Ovary (tissue), 7 donors: ENCODE measurements at regions not wholly inside any gene's neighbourhood (a gene's known extent, or its start where the extent isn't known, plus 50 kb on each side); places are given as distances from the start of the nearest gene placed in this dataset.

ENCODE experiments used
- DNase-seq, 5 donors: peaks; one replicate each; pipeline ENCODE4 v3.0.0-alpha.2; 2019 to 2020
- H3K27ac ChIP-seq, 2 donors: fragments of 200-600 bp; one replicate each; pipeline versions ENCODE4 v1.5.1 to v1.8.0; 2019 to 2022
- H3K27me3 ChIP-seq: fragments of 200-600 bp; one replicate; pipeline ENCODE4 v1.8.0; 2022
- H3K36me3 ChIP-seq: fragments of 200-600 bp; sonication (generic); one replicate; pipeline ENCODE4 v1.5.1; 2019
- H3K4me1 ChIP-seq: one replicate; pipeline ENCODE4 v1.8.1; 2013; ENCODE audit warnings: mild to moderate bottlenecking, moderate library complexity; ENCODE audit not compliant: insufficient read depth
- H3K4me3 ChIP-seq: fragments of 200-600 bp; sonication (generic); one replicate; pipeline ENCODE4 v1.5.1; 2017
- H3K9me3 ChIP-seq, 2 donors: fragments of 200-600 bp in 1 of 2; sonication (generic) in 1 of 2; one replicate each; pipeline versions ENCODE4 v1.5.1 to v1.8.1; 2013 to 2019; ENCODE audit warnings: mild to moderate bottlenecking in 1 of 2, moderate library complexity in 1 of 2
- CTCF ChIP-seq, 3 donors: fragments of 450-650 bp in 2 of 3; fragments of 200-600 bp in 1 of 3; IDR thresholded peaks; one replicate each; pipeline versions ENCODE4 v1.5.1 to v1.8.0; 2016 to 2022; ENCODE audit warnings: antibody characterized with exemption in 3 of 3, mild to moderate bottlenecking in 1 of 3
- EP300 ChIP-seq: sonication (generic); formaldehyde crosslinking; IDR thresholded peaks from one replicate; pipeline ENCODE4 v1.6.1; 2017; ENCODE audit warnings: antibody characterized with exemption
- POLR2A ChIP-seq: fragments of 450-650 bp; IDR thresholded peaks from one replicate; pipeline ENCODE4 v1.6.1; 2017; ENCODE audit warnings: antibody characterized with exemption, mild to moderate bottlenecking, moderate library complexity
- WGBS, 3 donors: extraction: QIAGEN DNeasy Blood & Tissue Kit in 1 of 3; methylation state at CpG; one replicate each; pipeline versions ENCODE4 v1.1.5 to v1.1.7; 2013 to 2017; 5-methylcytosine and 5-hydroxymethylcytosine counted together
- intact Hi-C, 4 donors: fragments of 100-400 bp; cut with DNase I; formaldehyde crosslinking; loops; one replicate each; pipeline versions ENCODE4 v1.11.0 to v1.15.1; 2022 to 2023
- donor health status: DM: no; HTN: no; CAD: no; lungs with moderate emphysema.
- donor health status: DM: no; HTN: no; CAD: no.
- donor health status: Bipolar disorder and iron deficiency.
- donor health status: DM: no; HTN: no; CAD: no.
- donor health status: DM: yes; HTN: yes; CAD: no.

GRCh38 chr3:159846255-159846654 lies 142.4 kb upstream of the IL12A start:
- no peak for DNase-seq
- Histone ChIP-seq H3K27me3 (no peaks in the 10 kb centered on the region), H3K9me3 (no peaks in the 10 kb centered on the region), H3K36me3 (no peaks in the 10 kb centered on the region), H3K4me1 (no peaks in the 10 kb centered on the region), H3K27ac (no peak overlapping the region), H3K4me3 (no peak overlapping the region)
- intact Hi-C loops = no loop called here
- TF ChIP-seq EP300 = no peak
- no peak for TF ChIP-seq POLR2A
- TF ChIP-seq CTCF (IDR thresholded peaks at IDR 0.05) = no peak
- 61 to 78% (median 71%) methylated on average over 1 of the region's 1 CpG for WGBS, 3 donors

- TF ChIP-seq CTCF (IDR thresholded peaks at IDR 0.05) (no peak), POLR2A (no peak), EP300 (no peak)
- no peaks in the 10 kb centered on the region for H3K9me3 ChIP-seq
- intact Hi-C loops = no loop called here
- no peak for DNase-seq
- no peaks in the 10 kb centered on the region for H3K4me1 ChIP-seq
- no peaks in the 10 kb centered on the region for H3K36me3 ChIP-seq
- no peak overlapping the region for H3K4me3 ChIP-seq
- H3K27ac ChIP-seq = no peak overlapping the region
- 60 to 74% (median 74%) methylated on average over 3 of the region's 3 CpGs for WGBS, 3 donors
- H3K27me3 ChIP-seq = no peaks in the 10 kb centered on the region
Measured at GRCh38 chr3:159848348-159849118, 140.1 kb upstream of the IL12A start.

GRCh38 chr3:159850481-159850880 lies 138.2 kb upstream of the IL12A start:
- 63 to 78% (median 64%) methylated on average over 4 of the region's 4 CpGs for WGBS, 3 donors
- no peak overlapping the region for H3K27ac ChIP-seq
- H3K36me3 ChIP-seq = no peaks in the 10 kb centered on the region
- no peak for TF ChIP-seq EP300
- TF ChIP-seq POLR2A = no peak
- TF ChIP-seq CTCF (IDR thresholded peaks at IDR 0.05) = no peak
- no peaks in the 10 kb centered on the region for H3K9me3 ChIP-seq
- intact Hi-C loops = no loop called here
- no peaks in the 10 kb centered on the region for H3K27me3 ChIP-seq
- H3K4me3 ChIP-seq = no peak overlapping the region
- DNase-seq = no peak
- H3K4me1 ChIP-seq = no peaks in the 10 kb centered on the region

GRCh38 chr3:159852266-159852665 lies 136.4 kb upstream of the IL12A start:
- no peak overlapping the region for H3K4me3 ChIP-seq
- intact Hi-C loops = no loop called here
- no peaks in the 10 kb centered on the region for H3K9me3 ChIP-seq
- no peaks in the 10 kb centered on the region for H3K27me3 ChIP-seq
- no peak overlapping the region for H3K27ac ChIP-seq
- DNase-seq = no peak
- peaks cover 1% of the 10 kb centered on the region for H3K4me1 ChIP-seq
- H3K36me3 ChIP-seq = no peaks in the 10 kb centered on the region
- WGBS, 3 donors = 16 to 32% (median 21%) methylated on average over 2 of the region's 2 CpGs
- TF ChIP-seq CTCF (IDR thresholded peaks at IDR 0.05) (no peak), POLR2A (no peak), EP300 (no peak)
